ENCODE measurements at regions not wholly inside any gene's neighbourhood (a gene's known extent, or its start where the extent isn't known, plus 50 kb on each side); places are given as distances from the start of the nearest gene placed in this dataset.

- WGBS, 2 experiments (ENCODE audit: insufficient coverage in 2 of 2): no CpG with 5 or more reads among the region's 2 CpGs
These were observed 97.9 kb upstream of the PRL start for GRCh38 chr6:22394691-22395090.

GRCh38 chr6:22399693-22400092, 102.9 kb upstream of the PRL start:
- Histone ChIP-seq H3K4me3 (ENCODE audit: extremely low read depth, insufficient read depth, low read length, poor library complexity, severe bottlenecking) (no peak overlapping the region), H3K36me3 (ENCODE audit: control insufficient read depth, insufficient read depth, low read length) (no peaks in the 10 kb centered on the region), H3K27ac (ENCODE audit: low read depth, low read length, severe bottlenecking) (no peak overlapping the region), H3K9me3 (ENCODE audit: control insufficient read depth, low read length) (no peaks in the 10 kb centered on the region), H3K4me1 (ENCODE audit: control insufficient read depth, insufficient read depth, low read length, poor library complexity, severe bottlenecking) (peaks cover 6% of the 10 kb centered on the region)
- WGBS, 2 experiments (ENCODE audit: insufficient coverage in 2 of 2): 95 to 96% methylated on average over 3 to 4 of the region's 4 CpGs

More at GRCh38 chr6:22394691-22395090, 97.9 kb upstream of the PRL start:
- Histone ChIP-seq H3K9me3 (ENCODE audit: control insufficient read depth, low read length) (no peaks in the 10 kb centered on the region), H3K36me3 (ENCODE audit: control insufficient read depth, insufficient read depth, low read length) (no peaks in the 10 kb centered on the region), H3K4me1 (ENCODE audit: control insufficient read depth, insufficient read depth, low read length, poor library complexity, severe bottlenecking) (peaks cover 1% of the 10 kb centered on the region), H3K27ac (ENCODE audit: low read depth, low read length, severe bottlenecking) (no peak overlapping the region), H3K4me3 (ENCODE audit: extremely low read depth, insufficient read depth, low read length, poor library complexity, severe bottlenecking) (no peak overlapping the region)

GRCh38 chr6:22401206-22401605, 104.4 kb upstream of the PRL start:
- Histone ChIP-seq H3K27ac (ENCODE audit: low read depth, low read length, severe bottlenecking) (no peak overlapping the region), H3K36me3 (ENCODE audit: control insufficient read depth, insufficient read depth, low read length) (no peaks in the 10 kb centered on the region), H3K4me3 (ENCODE audit: extremely low read depth, insufficient read depth, low read length, poor library complexity, severe bottlenecking) (no peak overlapping the region), H3K4me1 (ENCODE audit: control insufficient read depth, insufficient read depth, low read length, poor library complexity, severe bottlenecking) (peaks cover 6% of the 10 kb centered on the region), H3K9me3 (ENCODE audit: control insufficient read depth, low read length) (no peaks in the 10 kb centered on the region)
- WGBS, 2 experiments (ENCODE audit: insufficient coverage in 2 of 2): no CpG with 5 or more reads among the region's 1 CpG

GRCh38 chr6:22401932-22402331, 105.1 kb upstream of the PRL start:
- Histone ChIP-seq H3K27ac (ENCODE audit: low read depth, low read length, severe bottlenecking) (no peak overlapping the region), H3K36me3 (ENCODE audit: control insufficient read depth, insufficient read depth, low read length) (no peaks in the 10 kb centered on the region), H3K4me3 (ENCODE audit: extremely low read depth, insufficient read depth, low read length, poor library complexity, severe bottlenecking) (no peak overlapping the region), H3K9me3 (ENCODE audit: control insufficient read depth, low read length) (no peaks in the 10 kb centered on the region), H3K4me1 (ENCODE audit: control insufficient read depth, insufficient read depth, low read length, poor library complexity, severe bottlenecking) (peaks cover 6% of the 10 kb centered on the region)
- WGBS, 2 experiments (ENCODE audit: insufficient coverage in 2 of 2): 86 to 100% methylated on average over 2 of the region's 2 CpGs

GRCh38 chr6:22409486-22409885, 112.7 kb upstream of the PRL start:
- no peak overlapping the region for H3K27ac ChIP-seq (ENCODE audit: low read depth, low read length, severe bottlenecking)
- H3K4me3 ChIP-seq (ENCODE audit: extremely low read depth, insufficient read depth, low read length, poor library complexity, severe bottlenecking): no peak overlapping the region
- H3K4me1 ChIP-seq (ENCODE audit: control insufficient read depth, insufficient read depth, low read length, poor library complexity, severe bottlenecking): no peaks in the 10 kb centered on the region
- H3K9me3 ChIP-seq (ENCODE audit: control insufficient read depth, low read length): no peaks in the 10 kb centered on the region
- no peaks in the 10 kb centered on the region for H3K36me3 ChIP-seq (ENCODE audit: control insufficient read depth, insufficient read depth, low read length)
- no CpG with 5 or more reads among the region's 1 CpG for WGBS, 2 experiments (ENCODE audit: insufficient coverage in 2 of 2)

GRCh38 chr6:22411376-22412105, 114.7 kb upstream of the PRL start:
- Histone ChIP-seq H3K36me3 (ENCODE audit: control insufficient read depth, insufficient read depth, low read length) (no peaks in the 10 kb centered on the region), H3K27ac (ENCODE audit: low read depth, low read length, severe bottlenecking) (no peak overlapping the region)
- no CpG with 5 or more reads among the region's 3 CpGs for WGBS, 2 experiments (ENCODE audit: insufficient coverage in 2 of 2)

GRCh38 chr6:22412994-22413393, 116.2 kb upstream of the PRL start:
- no peaks in the 10 kb centered on the region for H3K36me3 ChIP-seq (ENCODE audit: control insufficient read depth, insufficient read depth, low read length)
- no peaks in the 10 kb centered on the region for H3K9me3 ChIP-seq (ENCODE audit: control insufficient read depth, low read length)
- H3K4me3 ChIP-seq (ENCODE audit: extremely low read depth, insufficient read depth, low read length, poor library complexity, severe bottlenecking): no peak overlapping the region
- no peak overlapping the region for H3K27ac ChIP-seq (ENCODE audit: low read depth, low read length, severe bottlenecking)
- WGBS, 2 experiments (ENCODE audit: insufficient coverage in 2 of 2): 7 to 29% methylated on average over 1 to 2 of the region's 2 CpGs
- H3K4me1 ChIP-seq (ENCODE audit: control insufficient read depth, insufficient read depth, low read length, poor library complexity, severe bottlenecking): no peaks in the 10 kb centered on the region

More at GRCh38 chr6:22411376-22412105, 114.7 kb upstream of the PRL start:
- Histone ChIP-seq H3K9me3 (ENCODE audit: control insufficient read depth, low read length) (no peaks in the 10 kb centered on the region), H3K4me1 (ENCODE audit: control insufficient read depth, insufficient read depth, low read length, poor library complexity, severe bottlenecking) (no peaks in the 10 kb centered on the region), H3K4me3 (ENCODE audit: extremely low read depth, insufficient read depth, low read length, poor library complexity, severe bottlenecking) (no peak overlapping the region)

- Histone ChIP-seq H3K36me3 (ENCODE audit: control insufficient read depth, insufficient read depth, low read length) (no peaks in the 10 kb centered on the region), H3K4me1 (ENCODE audit: control insufficient read depth, insufficient read depth, low read length, poor library complexity, severe bottlenecking) (no peaks in the 10 kb centered on the region), H3K27ac (ENCODE audit: low read depth, low read length, severe bottlenecking) (no peak overlapping the region), H3K4me3 (ENCODE audit: extremely low read depth, insufficient read depth, low read length, poor library complexity, severe bottlenecking) (no peak overlapping the region), H3K9me3 (ENCODE audit: control insufficient read depth, low read length) (no peaks in the 10 kb centered on the region)
- 90% methylated on average over 2 of the region's 6 CpGs; no CpG with 5 or more reads in 1 of the 2 experiments for WGBS, 2 experiments (ENCODE audit: insufficient coverage in 2 of 2)
These were observed 117.0 kb upstream of the PRL start for GRCh38 chr6:22413681-22414311.

- H3K9me3 ChIP-seq (ENCODE audit: control insufficient read depth, low read length): no peaks in the 10 kb centered on the region
- no CpG with 5 or more reads among the region's 1 CpG for WGBS, 2 experiments (ENCODE audit: insufficient coverage in 2 of 2)
- H3K36me3 ChIP-seq (ENCODE audit: control insufficient read depth, insufficient read depth, low read length): no peaks in the 10 kb centered on the region
- H3K27ac ChIP-seq (ENCODE audit: low read depth, low read length, severe bottlenecking): no peak overlapping the region
- no peak overlapping the region for H3K4me3 ChIP-seq (ENCODE audit: extremely low read depth, insufficient read depth, low read length, poor library complexity, severe bottlenecking)
- H3K4me1 ChIP-seq (ENCODE audit: control insufficient read depth, insufficient read depth, low read length, poor library complexity, severe bottlenecking): no peaks in the 10 kb centered on the region
These were observed 121.9 kb upstream of the PRL start for GRCh38 chr6:22418714-22419113.

- no CpG with 5 or more reads among the region's 2 CpGs for WGBS, 2 experiments (ENCODE audit: insufficient coverage in 2 of 2)
- no peaks in the 10 kb centered on the region for H3K36me3 ChIP-seq (ENCODE audit: control insufficient read depth, insufficient read depth, low read length)
- no peaks in the 10 kb centered on the region for H3K4me1 ChIP-seq (ENCODE audit: control insufficient read depth, insufficient read depth, low read length, poor library complexity, severe bottlenecking)
- H3K4me3 ChIP-seq (ENCODE audit: extremely low read depth, insufficient read depth, low read length, poor library complexity, severe bottlenecking): no peak overlapping the region
- no peak overlapping the region for H3K27ac ChIP-seq (ENCODE audit: low read depth, low read length, severe bottlenecking)
- H3K9me3 ChIP-seq (ENCODE audit: control insufficient read depth, low read length): no peaks in the 10 kb centered on the region
These were observed 124.4 kb upstream of the PRL start for GRCh38 chr6:22421198-22421597.

- H3K4me1 ChIP-seq (ENCODE audit: control insufficient read depth, insufficient read depth, low read length, poor library complexity, severe bottlenecking): no peaks in the 10 kb centered on the region
- no peak overlapping the region for H3K4me3 ChIP-seq (ENCODE audit: extremely low read depth, insufficient read depth, low read length, poor library complexity, severe bottlenecking)
- WGBS, 2 experiments (ENCODE audit: insufficient coverage in 2 of 2): 75 to 93% methylated on average over 1 to 2 of the region's 2 CpGs
These were observed 127.4 kb upstream of the PRL start for GRCh38 chr6:22424196-22424595.

More at GRCh38 chr6:22424196-22424595, 127.4 kb upstream of the PRL start:
- H3K36me3 ChIP-seq (ENCODE audit: control insufficient read depth, insufficient read depth, low read length): no peaks in the 10 kb centered on the region
- no peak overlapping the region for H3K27ac ChIP-seq (ENCODE audit: low read depth, low read length, severe bottlenecking)
- H3K9me3 ChIP-seq (ENCODE audit: control insufficient read depth, low read length): no peaks in the 10 kb centered on the region
